KG1 (cell line): ENCODE measurements at regions not wholly inside any gene's neighbourhood (a gene's known extent, or its start where the extent isn't known, plus 50 kb on each side); places are given as distances from the start of the nearest gene placed in this dataset.

Experiments used
- DNase-seq: peaks from one replicate; lab custom pipeline; 2025; lab: John Stamatoyannopoulos, UW

GRCh38 chr2:150903055-150903454 is 358.6 kb downstream of the RBM43 start:
- no peak for DNase-seq

- DNase-seq: no peak
Measured at GRCh38 chr2:150900913-150901312, 360.8 kb downstream of the RBM43 start.

GRCh38 chr2:150895968-150896367 is 365.7 kb downstream of the RBM43 start:
- no peak for DNase-seq

GRCh38 chr2:150889141-150889540 is 372.5 kb downstream of the RBM43 start:
- DNase-seq: no peak

GRCh38 chr2:150888337-150888736 is 373.3 kb downstream of the RBM43 start:
- DNase-seq: no peak

- DNase-seq: no peak
Measured at GRCh38 chr2:150887926-150888325, 373.7 kb downstream of the RBM43 start.

- DNase-seq: no peak
Measured at GRCh38 chr2:150885774-150886386, 375.8 kb downstream of the RBM43 start.

GRCh38 chr2:150885236-150885635 is 376.4 kb downstream of the RBM43 start:
- no peak for DNase-seq

- no peak for DNase-seq
Measured at GRCh38 chr2:150883613-150883895, 378.1 kb downstream of the RBM43 start.

GRCh38 chr2:150882751-150883612 is 378.7 kb downstream of the RBM43 start:
- no peak for DNase-seq

GRCh38 chr2:150880986-150881385 is 380.7 kb downstream of the RBM43 start:
- DNase-seq: no peak

GRCh38 chr2:150878356-150878755 is 383.3 kb downstream of the RBM43 start:
- no peak for DNase-seq

GRCh38 chr2:150876251-150876950 is 385.3 kb downstream of the RBM43 start:
- DNase-seq: no peak

- DNase-seq: no peak
Measured at GRCh38 chr2:150873396-150873772, 385.9 kb upstream of the RND3 start.

- no peak for DNase-seq
Measured at GRCh38 chr2:150872756-150873395, 385.4 kb upstream of the RND3 start.

- DNase-seq: no peak
Measured at GRCh38 chr2:150866431-150866830, 379.0 kb upstream of the RND3 start.

- DNase-seq: no peak
Measured at GRCh38 chr2:150863691-150864090, 376.2 kb upstream of the RND3 start.

GRCh38 chr2:150860301-150860700 is 372.8 kb upstream of the RND3 start:
- no peak for DNase-seq

GRCh38 chr2:150859877-150860276 is 372.4 kb upstream of the RND3 start:
- no peak for DNase-seq

GRCh38 chr2:150859162-150859561 is 371.7 kb upstream of the RND3 start:
- DNase-seq: no peak

GRCh38 chr2:150858382-150858781 is 370.9 kb upstream of the RND3 start:
- no peak for DNase-seq

GRCh38 chr2:150856596-150857281 is 369.3 kb upstream of the RND3 start:
- DNase-seq: no peak
